ENCODE measurements at regions not wholly inside any gene's neighbourhood (a gene's known extent, or its start where the extent isn't known, plus 50 kb on each side); places are given as distances from the start of the nearest gene placed in this dataset.
A peak's percentile ranks its signal among the peaks of the same experiment; 100 is the strongest.

DNA sequence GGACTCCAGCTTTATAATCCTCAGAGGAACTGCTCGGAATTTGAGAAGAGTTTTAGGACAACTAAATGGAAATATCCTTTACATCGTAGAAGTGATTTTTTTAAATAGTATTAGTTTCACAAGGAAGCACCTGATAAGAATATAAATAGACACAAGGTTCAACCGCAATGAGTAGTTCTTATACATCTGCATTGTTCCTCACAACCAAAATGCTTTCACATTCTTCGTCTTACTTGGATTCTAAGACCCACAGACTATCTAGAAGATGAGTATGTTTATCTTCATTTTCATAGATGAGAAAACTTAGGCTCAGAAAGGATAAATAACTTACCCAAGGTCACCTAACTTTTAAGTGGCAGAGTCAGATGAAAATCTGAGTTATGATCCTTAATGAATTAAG lies 469.0 kb downstream of the GALC start:
- no peak overlapping the region for H3K27ac ChIP-seq
- TF ChIP-seq, protein P1, sequence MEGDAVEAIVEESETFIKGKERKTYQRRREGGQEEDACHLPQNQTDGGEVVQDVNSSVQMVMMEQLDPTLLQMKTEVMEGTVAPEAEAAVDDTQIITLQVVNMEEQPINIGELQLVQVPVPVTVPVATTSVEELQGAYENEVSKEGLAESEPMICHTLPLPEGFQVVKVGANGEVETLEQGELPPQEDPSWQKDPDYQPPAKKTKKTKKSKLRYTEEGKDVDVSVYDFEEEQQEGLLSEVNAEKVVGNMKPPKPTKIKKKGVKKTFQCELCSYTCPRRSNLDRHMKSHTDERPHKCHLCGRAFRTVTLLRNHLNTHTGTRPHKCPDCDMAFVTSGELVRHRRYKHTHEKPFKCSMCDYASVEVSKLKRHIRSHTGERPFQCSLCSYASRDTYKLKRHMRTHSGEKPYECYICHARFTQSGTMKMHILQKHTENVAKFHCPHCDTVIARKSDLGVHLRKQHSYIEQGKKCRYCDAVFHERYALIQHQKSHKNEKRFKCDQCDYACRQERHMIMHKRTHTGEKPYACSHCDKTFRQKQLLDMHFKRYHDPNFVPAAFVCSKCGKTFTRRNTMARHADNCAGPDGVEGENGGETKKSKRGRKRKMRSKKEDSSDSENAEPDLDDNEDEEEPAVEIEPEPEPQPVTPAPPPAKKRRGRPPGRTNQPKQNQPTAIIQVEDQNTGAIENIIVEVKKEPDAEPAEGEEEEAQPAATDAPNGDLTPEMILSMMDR (conservative IDR thresholded peaks at IDR 0.05) = no peak
- TF ChIP-seq ZFX (IDR thresholded peaks at IDR 0.05) = no peak

DNA sequence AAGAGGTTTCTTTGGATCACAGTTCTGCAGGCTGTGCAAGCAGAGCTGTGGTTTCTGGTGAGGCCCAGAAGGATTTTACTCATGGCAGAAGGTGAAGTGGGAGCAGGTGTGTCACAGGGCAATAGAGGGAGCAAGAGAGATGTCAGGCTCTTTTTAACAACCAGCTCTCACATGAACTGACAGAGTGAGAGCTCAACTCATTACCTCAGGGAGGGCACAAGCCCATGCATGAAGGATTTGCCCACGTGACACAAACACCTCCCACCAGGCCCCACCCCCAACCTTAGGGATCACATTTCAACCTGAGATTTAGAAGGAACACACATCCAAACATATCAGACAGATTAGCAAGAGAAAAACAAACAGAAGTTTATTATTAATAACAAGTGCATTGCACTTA lies 470.4 kb downstream of the GALC start:
- TF ChIP-seq, protein P1 (conservative IDR thresholded peaks at IDR 0.05) = peak; percentile 26
- no peak for TF ChIP-seq ZFX (IDR thresholded peaks at IDR 0.05)
- no peak overlapping the region for H3K27ac ChIP-seq

DNA sequence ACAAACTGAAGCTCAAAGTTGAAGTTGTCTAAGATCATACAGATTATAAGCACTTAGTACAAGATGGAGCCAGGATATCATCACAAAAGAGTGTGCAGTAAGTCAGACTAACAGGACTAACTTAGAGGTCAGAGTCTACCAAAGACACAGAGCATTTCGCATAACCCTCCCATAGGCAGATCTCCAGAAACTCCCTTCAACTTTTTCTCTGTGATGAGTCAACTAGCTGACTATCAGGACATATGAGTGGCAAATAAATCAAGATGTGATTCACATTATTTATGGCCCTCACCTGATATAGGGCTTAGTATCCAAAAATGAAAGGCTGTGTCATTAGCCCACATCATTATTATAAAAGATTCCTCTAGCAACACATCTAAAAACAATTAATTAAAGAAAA lies 484.6 kb downstream of the GALC start:
- no peak for TF ChIP-seq ZFX (IDR thresholded peaks at IDR 0.05)
- TF ChIP-seq, protein P1 (conservative IDR thresholded peaks at IDR 0.05) = no peak
- H3K27ac ChIP-seq = no peak overlapping the region

DNA sequence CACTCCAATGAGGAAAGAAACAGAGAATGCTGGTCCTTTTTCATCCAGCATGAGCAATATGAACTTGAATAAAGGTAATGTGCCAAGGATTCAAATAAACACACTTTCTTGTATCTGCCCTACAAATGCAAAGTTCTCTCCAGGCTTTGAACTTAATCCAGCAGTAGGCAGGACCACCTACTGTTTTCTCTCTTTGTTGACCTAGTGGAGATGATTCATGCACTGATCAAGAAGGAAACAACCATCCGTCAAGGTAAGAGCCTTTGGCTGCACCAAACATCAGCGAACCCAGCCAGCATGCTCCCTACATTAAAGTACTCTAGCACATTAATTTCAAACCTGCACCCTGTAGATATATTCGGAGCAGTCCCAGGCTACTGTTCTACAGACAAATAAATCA lies 489.3 kb downstream of the GALC start:
- TF ChIP-seq, protein P1 (conservative IDR thresholded peaks at IDR 0.05) = no peak
- no peak for TF ChIP-seq ZFX (IDR thresholded peaks at IDR 0.05)
- H3K27ac ChIP-seq = no peak overlapping the region

DNA sequence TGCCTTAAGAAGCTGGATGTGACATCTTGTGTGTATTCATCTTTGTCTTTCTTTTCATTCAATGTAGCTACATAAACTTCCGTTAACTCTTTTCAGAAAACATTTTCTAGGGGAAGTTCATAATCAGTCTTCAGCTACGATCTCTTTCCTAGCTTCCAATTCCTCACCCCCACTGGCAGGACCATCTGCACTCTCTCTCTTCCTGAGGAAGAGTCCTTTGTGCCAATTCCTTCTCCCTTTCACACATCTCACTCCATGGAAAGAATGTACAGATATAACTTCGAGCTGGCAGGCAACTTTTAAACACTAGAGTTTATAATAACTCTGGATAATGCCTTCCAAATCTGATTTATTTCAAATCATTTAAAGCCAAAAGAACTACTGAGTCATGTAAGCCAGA lies 495.7 kb downstream of the GALC start:
- no peak overlapping the region for H3K27ac ChIP-seq

DNA sequence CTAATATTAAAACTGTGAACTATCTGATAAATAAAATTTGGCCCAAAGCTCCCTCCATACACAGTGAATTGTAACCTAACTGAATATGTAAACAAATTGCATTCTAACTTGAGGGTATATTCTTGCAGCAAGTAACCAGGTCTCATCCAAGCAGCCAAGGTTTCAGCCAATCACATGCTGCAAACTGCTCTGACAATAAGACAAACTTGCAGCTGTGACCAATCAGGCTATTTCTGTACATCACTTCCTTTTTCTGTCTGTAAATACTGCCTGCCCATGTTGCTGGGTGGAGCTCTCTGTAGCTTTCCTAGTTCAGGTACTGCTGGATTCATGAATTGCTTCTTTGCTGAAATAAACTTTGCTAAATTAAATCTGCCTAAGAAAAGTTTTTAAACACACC lies 499.0 kb downstream of the GALC start:
- no peak for TF ChIP-seq ZFX (IDR thresholded peaks at IDR 0.05)
- TF ChIP-seq, protein P1 (conservative IDR thresholded peaks at IDR 0.05) = no peak
- no peak overlapping the region for H3K27ac ChIP-seq

More for the DNA sequence above, 495.7 kb downstream of the GALC start:
- TF ChIP-seq, protein P1 (conservative IDR thresholded peaks at IDR 0.05) = no peak
- TF ChIP-seq ZFX (IDR thresholded peaks at IDR 0.05) = no peak

DNA sequence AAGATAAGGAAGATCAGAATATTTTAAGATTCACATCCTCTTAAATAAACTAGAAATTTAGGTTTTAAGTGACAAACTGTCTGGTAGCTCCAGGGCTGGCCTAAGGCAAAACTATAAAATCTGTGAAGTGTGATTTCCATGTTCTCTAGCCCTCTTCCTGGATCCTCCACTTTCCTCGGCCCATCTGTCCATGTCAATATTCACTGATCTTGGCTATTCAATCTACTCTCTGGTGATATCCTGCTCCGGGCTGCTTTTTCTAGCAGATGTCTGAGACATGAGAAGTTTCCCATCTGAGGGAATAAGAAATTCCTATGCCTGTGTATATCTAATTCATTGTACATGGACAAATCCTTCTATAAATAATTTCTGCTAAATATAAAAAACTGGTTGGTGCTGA lies 500.4 kb downstream of the GALC start:
- H3K27ac ChIP-seq = no peak overlapping the region
- no peak for TF ChIP-seq ZFX (IDR thresholded peaks at IDR 0.05)
- TF ChIP-seq, protein P1 (conservative IDR thresholded peaks at IDR 0.05) = no peak

Measured in C4-2B (cell line).